ENCODE measurements at regions not wholly inside any gene's neighbourhood (a gene's known extent, or its start where the extent isn't known, plus 50 kb on each side); places are given as distances from the start of the nearest gene placed in this dataset.

DNA sequence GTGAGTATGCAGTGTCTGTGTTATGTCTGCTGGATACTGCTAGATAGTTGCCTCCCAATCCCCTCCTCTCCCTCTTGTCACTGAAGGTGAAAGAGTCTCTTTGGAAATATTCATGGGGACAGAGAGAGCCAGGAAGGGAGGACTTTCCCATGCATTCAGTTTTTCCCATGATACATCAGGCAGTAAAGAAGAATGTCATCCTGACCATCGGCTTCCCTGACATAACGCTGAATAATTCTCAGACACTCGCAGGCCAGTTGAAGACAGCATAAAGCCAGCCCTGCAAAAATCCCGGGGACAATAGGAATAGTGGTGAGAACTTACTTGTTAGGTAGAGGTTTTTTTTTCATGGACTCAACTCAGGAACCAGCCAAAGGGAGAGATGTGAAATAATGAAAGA, 58.1 kb downstream of the KLF4 start:
- DNase-seq, result no peak

DNA sequence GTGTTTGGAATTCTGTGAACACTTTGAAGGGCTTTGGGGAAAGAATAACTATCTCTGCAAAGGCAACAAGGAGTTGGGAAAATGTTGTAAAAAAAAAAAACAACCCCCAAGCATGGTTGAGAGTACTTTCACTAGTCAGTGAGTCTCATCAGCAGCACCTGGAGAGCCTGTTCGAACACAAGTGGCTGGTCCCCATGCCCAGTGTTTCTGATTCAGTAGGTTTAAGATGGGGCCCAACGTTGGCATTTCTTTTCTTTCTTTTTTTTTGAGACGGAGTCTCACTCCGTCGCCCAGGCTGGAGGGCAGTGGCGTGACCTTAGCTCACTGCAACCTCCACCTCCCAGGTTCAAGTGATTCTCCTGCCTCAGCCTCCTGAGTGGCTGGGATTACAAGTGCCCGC, 59.5 kb downstream of the KLF4 start:
- DNase-seq, result no peak

GRCh38 chr9:107426126-107426525, 63.4 kb downstream of the KLF4 start:
- DNase-seq, result no peak

GRCh38 chr9:107425101-107426025, 64.2 kb downstream of the KLF4 start:
- DNase-seq, result no peak

DNA sequence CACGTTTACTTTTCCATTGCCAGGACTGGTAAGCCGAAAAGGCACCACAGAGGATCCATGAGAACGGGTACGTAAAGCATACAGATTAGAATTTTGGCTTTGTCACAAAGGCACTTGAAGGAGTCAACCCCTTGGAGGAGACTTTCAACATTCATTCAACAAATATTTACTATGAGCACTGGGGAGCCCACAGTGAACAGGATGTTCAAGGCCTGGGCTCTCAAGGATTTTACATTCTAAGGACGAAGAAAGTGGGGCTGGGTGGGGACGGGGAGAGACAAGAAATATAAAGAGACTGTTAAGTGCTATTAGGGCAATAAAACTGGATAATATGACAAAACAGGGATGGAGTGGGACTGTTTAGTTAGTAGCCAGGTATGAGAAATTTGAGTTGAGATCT, 66.0 kb downstream of the KLF4 start:
- no peak for DNase-seq

GRCh38 chr9:107422189-107423185, 67.1 kb downstream of the KLF4 start:
- peak; percentile 25 to 82 (median 61) for DNase-seq

DNA sequence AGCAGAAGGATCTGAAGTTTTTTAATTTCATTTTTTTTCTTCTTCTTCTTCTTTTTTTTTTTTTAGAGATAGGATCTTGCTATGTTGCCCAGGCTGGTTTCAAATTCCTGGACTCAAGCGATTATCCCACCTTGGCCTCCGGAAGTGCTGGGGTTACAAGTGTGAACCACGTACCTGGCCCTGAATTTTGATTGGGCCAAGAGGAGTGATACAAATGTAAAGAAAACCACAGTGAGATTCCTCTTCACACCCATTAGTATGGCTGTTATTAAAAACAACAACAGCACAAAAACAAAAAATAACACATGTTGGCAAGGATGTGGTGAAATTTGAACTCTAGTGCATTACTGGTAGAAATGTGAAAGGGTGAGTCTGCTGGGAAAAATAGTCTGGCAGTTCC, 79.1 kb downstream of the KLF4 start:
- DNase-seq, result no peak

GRCh38 chr9:107409581-107410389, 79.8 kb downstream of the KLF4 start:
- no peak for DNase-seq

- no peak for DNase-seq
Observed at GRCh38 chr9:107407675-107408074, 81.9 kb downstream of the KLF4 start.

GRCh38 chr9:107405511-107405910, 84.1 kb downstream of the KLF4 start:
- DNase-seq, result no peak

DNA sequence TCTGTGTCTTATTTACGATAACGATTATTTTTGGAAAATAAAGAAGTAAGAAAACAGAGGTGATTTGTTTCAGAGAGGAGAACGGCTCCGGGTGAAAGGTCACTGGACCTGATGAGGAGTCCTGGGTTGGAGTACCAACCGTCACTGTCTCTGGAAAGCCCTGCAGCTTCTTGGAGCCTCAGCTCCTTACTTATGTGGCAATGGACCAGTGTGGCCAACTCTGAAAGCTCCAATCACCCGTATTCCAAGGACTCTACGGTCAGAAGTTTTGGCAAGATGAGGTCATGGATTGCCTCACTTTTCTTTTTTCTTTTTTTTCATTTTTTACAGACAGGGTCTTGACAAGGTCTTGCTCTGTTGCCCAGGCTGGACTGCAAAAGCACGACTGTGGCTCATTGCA, 84.8 kb downstream of the KLF4 start:
- no peak for DNase-seq

DNA sequence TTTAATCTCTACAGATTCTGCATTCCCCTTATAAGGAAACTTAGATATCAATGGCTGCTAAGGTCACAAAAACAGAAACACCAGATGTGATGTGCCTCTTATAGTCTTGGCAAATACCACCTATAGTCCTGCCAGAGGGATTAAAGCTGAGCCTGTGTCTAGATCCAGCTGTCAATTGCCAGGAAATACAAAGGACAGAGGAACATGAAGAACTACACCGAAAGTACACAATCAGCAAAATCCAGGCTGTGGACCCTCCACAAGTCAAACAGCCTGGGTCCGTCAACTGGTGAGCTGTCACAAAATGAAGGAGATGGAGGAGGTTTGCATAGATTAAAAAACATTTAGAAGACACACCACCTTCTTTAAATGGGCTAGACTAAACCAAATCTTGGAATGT, 85.4 kb downstream of the KLF4 start:
- DNase-seq, result no peak

DNA sequence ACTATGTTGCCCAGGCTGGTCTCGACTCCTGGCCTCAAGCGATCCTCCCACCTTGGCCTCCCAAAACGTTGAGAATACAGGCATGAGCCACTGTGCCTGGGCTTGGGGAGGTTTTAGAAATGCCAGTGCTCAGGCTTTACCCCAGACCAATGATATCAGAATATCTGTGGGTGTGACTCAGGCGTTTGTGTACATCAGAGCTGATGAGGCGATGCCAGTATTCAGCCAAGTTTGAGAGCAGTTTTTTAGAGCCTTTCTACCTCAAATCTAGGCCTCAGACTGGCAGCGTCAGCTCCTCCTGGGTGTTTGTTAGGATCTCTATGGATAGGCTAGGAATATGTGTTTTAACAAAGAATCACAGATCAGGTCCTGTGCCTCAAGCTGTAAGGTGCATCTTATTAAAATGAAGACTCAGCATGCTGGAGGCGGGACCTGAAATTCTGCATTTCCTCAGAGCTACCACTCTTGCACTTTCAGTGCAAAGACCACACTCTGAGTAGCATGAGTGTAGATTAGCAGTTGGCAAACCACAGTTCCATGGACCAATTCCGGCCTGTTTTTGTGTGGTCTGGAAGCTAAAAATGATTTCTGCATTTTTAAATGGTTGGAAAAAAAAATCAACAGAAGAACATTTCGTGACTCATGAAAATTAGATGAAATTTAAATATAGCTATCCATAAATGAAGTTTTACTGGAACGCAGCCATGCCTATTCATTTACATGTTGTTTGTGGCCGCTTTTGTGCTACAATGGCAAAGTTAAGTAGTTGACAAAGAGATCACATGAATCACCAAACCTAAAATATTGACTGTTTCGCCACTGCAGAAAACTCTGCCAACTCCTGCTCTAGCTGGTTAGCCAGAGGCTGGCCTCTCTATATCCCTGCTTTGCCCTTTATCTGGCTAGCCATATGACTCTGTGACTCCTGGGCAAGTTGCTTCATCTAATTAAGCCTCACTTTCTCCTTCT, 92.2 kb downstream of the KLF4 start:
- DNase-seq, result no peak

GRCh38 chr9:107394264-107394663, 95.3 kb downstream of the KLF4 start:
- no peak for DNase-seq

DNA sequence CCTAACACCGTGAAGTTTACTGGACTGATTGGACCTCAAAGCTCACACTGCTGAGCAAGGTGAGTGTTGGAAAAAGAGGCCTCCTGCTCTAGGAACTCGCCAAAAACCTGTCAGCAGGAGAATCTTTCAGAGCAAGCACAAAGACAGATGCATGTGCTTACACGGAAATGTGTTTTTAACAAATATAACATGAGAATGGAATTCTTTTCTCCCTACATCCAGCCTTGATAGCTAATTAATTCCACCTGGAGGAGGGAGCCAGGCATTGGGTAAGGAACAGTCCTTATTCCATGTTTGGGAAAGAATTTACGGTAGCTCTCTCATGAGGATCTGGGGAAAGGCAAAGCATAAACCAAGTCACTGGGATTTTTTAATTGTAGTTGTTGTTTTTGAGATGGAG, 98.8 kb downstream of the KLF4 start:
- no peak for DNase-seq

DNA sequence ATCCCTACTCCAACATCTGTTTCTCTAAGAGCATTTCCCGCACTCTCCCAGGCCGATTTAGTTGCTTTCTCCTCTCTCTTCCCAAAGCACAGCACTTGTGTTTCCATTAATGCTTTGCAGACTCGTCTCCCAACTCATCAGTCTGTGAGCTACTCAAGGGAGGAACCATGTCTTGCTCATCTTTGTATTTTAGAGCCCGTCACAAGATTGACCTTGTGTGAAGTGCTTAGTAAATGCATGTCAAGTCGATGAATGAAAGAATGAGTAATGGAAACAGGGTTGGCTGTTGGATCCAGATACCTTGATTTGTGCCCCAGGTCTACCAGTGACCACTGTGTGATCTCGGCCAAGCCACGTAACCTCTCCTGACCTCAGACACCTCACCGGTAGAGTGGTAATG, 99.3 kb downstream of the KLF4 start:
- DNase-seq, result no peak

DNA sequence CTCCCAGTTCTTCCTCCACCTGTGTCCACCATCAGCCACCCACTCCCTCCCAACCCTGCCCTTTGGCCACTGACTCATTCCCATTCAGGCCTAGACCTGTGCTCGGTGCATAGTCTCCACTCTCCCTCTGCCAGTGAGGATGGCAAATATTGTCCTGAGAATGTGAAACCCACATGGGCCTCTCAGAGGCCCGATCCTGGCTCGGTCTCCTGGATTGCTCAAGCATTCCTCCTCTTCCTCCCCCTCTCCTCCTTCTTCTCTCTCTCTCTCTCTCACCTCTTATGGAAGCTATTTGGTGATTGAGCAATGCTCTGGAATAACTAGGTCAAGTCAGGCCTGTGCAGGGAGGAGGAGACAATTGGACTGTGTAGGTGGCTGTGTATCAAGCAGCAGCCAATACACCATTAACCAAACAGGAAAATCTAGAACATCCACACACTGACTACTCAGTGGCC, 99.9 kb downstream of the KLF4 start:
- no peak for DNase-seq

DNA sequence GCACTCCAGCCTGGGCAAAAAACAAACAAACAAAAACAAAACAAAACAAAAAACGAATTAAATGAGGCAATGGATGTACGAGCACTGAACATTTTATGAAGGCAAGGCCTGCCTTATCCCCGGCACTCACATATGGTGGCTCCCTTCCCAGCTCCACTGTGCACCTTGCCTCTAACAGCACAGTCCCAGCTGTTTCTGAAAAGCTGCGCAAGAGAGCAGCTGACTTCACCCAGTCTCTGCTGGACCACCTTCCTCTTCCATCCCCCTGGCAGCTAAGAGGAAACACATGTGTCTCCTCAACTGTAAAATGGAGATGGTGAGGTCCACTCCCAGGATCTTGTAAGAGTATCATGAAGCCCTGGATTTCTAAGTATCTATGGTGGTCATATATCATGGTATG, 100.7 kb downstream of the KLF4 start:
- no peak for DNase-seq

DNA sequence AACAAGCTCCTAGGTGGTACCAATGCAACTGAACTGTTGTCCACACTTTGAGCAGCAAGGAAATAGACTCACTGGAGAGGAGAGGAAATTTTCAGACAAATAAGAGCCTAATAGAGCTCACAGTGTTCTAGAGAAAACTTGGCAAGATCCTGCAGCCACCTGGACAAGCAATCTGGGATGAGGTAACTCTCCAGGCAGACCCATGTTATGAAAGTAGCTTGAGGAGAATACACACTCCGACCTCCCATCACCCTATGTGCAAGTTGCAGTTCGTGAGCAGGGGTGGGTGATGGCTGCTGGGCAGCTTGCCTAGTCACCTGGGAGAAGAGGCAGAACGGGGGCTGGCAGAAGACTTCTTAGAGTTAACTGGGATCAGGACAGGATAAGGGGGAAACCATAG, 102.2 kb downstream of the KLF4 start:
- no peak for DNase-seq

GRCh38 chr9:107386396-107386795, 103.2 kb downstream of the KLF4 start:
- DNase-seq, result no peak
